Endodermal cell (in vitro differentiated cells): ENCODE measurements at regions not wholly inside any gene's neighbourhood (a gene's known extent, or its start where the extent isn't known, plus 50 kb on each side); places are given as distances from the start of the nearest gene placed in this dataset.
"Not testable (repeated sequence)": the region's sequence is repeated elsewhere in the genome, so short reads cannot be mapped to it uniquely, and the experiment has no call there.

ENCODE experiments used
- DNase-seq: peaks from one replicate; pipeline ENCODE4 v3.0.0-alpha.2; 2017
- H3K27ac ChIP-seq: 2 replicates; pipeline ENCODE4 v1.5.1; 2013; ENCODE audit warnings: mild to moderate bottlenecking, low read depth, low read length, moderate library complexity
- H3K27me3 ChIP-seq: 2 replicates; pipeline ENCODE4 v1.6.1; 2013; ENCODE audit warnings: mild to moderate bottlenecking, low read length, moderate library complexity; ENCODE audit not compliant: insufficient read depth, control insufficient read depth, poor library complexity, severe bottlenecking
- H3K36me3 ChIP-seq: 2 replicates; pipeline ENCODE4 v1.7.0; 2013; ENCODE audit warnings: mild to moderate bottlenecking, low read length, moderate library complexity; ENCODE audit not compliant: control insufficient read depth, insufficient read depth
- H3K4me1 ChIP-seq: one replicate; pipeline ENCODE4 v1.7.0; 2013; ENCODE audit warnings: low read length; ENCODE audit not compliant: control insufficient read depth, insufficient read depth
- H3K4me3 ChIP-seq: 2 replicates; pipeline ENCODE4 v1.5.1; 2013; ENCODE audit warnings: mild to moderate bottlenecking, low read length, moderate library complexity
- H3K9ac ChIP-seq: 2 replicates; pipeline ENCODE4 v1.6.1; 2013; ENCODE audit warnings: mild to moderate bottlenecking, low read length, moderate library complexity; ENCODE audit not compliant: poor library complexity, severe bottlenecking; ENCODE audit errors: extremely low read depth
- H3K9me3 ChIP-seq: 2 replicates; pipeline ENCODE4 v1.6.1; 2013; ENCODE audit warnings: mild to moderate bottlenecking, low read length, moderate library complexity; ENCODE audit not compliant: control insufficient read depth
- H3K27ac Mint-ChIP-seq: 2 replicates; pipeline ENCODE4 v1.8.0; 2020; ENCODE audit warnings: mixed read lengths
- H3K27me3 Mint-ChIP-seq: 2 replicates; pipeline ENCODE4 v1.8.0; 2021; ENCODE audit warnings: mild to moderate bottlenecking, mixed read lengths; ENCODE audit not compliant: insufficient read depth
- H3K36me3 Mint-ChIP-seq: 2 replicates; pipeline ENCODE4 v1.8.0; 2020; ENCODE audit warnings: low read depth, mixed read lengths
- H3K4me1 Mint-ChIP-seq: 2 replicates; pipeline ENCODE4 v1.8.0; 2020; ENCODE audit warnings: mixed read lengths
- H3K4me3 Mint-ChIP-seq: 2 replicates; pipeline ENCODE4 v1.8.0; 2020; ENCODE audit warnings: mild to moderate bottlenecking, moderate library complexity, mixed read lengths
- H3K9me3 Mint-ChIP-seq: 2 replicates; pipeline ENCODE4 v1.8.0; 2020; ENCODE audit warnings: mild to moderate bottlenecking, mixed read lengths
- WGBS, 2 experiments: methylation state at CpG; one replicate each; pipeline versions ENCODE4 v1.1.5 to v1.1.7; 2013; ENCODE audit warnings: missing lambda C conversion rate in 2 of 2, mixed read lengths in 1 of 2; ENCODE audit not compliant: insufficient coverage in 1 of 2, insufficient read length in 1 of 2; 5-methylcytosine and 5-hydroxymethylcytosine counted together
- TF ChIP-seq, protein P1 (sequence below): fragments of 200-600 bp; sonication (generic); conservative IDR thresholded peaks from 2 replicates; pipeline ENCODE4 v1.5.0; 2021; ENCODE audit warnings: antibody characterized with exemption, mild to moderate bottlenecking

DNA sequence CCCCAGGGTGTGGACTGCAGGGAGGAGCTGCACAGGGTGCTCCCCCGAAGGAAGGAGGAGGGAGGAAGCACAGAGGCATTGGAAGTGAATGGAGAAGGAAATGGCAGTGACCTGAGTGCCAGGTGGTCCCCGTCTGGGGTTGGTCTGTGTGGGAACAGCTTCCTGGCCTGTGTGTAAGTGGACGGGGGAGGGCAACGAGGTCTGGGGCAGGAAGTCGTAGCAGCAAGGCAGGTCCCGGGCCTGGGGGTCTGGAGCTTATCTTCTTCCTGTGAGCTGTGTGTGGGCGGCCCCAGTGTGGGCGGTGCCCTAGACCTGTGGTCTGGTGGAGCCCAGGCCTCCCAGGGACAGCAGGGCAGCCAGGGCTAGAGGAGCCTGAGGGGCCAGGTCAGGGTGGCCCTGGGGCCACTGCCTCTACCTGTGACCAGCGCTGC, 382.1 kb downstream of the TMEM121 start:
- Mint-ChIP-seq H3K4me3 (no peak overlapping the region), H3K36me3 (no peaks in the 10 kb centered on the region), H3K27me3 (no peaks in the 10 kb centered on the region), H3K4me1 (no peaks in the 10 kb centered on the region), H3K9me3 (peaks cover 85% of the 10 kb centered on the region), H3K27ac (no peak overlapping the region)
- WGBS, 2 experiments, result 77% methylated on average over 9 of the region's 9 CpGs; no CpG with 5 or more reads in 1 of the 2 experiments
- Histone ChIP-seq H3K9ac (no peak overlapping the region), H3K27me3 (no peaks in the 10 kb centered on the region), H3K4me1 (no peaks in the 10 kb centered on the region), H3K36me3 (no peaks in the 10 kb centered on the region), H3K27ac (no peak overlapping the region), H3K9me3 (peaks cover 20% of the 10 kb centered on the region), H3K4me3 (no peak overlapping the region)
- TF ChIP-seq, protein P1, sequence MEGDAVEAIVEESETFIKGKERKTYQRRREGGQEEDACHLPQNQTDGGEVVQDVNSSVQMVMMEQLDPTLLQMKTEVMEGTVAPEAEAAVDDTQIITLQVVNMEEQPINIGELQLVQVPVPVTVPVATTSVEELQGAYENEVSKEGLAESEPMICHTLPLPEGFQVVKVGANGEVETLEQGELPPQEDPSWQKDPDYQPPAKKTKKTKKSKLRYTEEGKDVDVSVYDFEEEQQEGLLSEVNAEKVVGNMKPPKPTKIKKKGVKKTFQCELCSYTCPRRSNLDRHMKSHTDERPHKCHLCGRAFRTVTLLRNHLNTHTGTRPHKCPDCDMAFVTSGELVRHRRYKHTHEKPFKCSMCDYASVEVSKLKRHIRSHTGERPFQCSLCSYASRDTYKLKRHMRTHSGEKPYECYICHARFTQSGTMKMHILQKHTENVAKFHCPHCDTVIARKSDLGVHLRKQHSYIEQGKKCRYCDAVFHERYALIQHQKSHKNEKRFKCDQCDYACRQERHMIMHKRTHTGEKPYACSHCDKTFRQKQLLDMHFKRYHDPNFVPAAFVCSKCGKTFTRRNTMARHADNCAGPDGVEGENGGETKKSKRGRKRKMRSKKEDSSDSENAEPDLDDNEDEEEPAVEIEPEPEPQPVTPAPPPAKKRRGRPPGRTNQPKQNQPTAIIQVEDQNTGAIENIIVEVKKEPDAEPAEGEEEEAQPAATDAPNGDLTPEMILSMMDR, result no peak
- DNase-seq, result no peak

DNA sequence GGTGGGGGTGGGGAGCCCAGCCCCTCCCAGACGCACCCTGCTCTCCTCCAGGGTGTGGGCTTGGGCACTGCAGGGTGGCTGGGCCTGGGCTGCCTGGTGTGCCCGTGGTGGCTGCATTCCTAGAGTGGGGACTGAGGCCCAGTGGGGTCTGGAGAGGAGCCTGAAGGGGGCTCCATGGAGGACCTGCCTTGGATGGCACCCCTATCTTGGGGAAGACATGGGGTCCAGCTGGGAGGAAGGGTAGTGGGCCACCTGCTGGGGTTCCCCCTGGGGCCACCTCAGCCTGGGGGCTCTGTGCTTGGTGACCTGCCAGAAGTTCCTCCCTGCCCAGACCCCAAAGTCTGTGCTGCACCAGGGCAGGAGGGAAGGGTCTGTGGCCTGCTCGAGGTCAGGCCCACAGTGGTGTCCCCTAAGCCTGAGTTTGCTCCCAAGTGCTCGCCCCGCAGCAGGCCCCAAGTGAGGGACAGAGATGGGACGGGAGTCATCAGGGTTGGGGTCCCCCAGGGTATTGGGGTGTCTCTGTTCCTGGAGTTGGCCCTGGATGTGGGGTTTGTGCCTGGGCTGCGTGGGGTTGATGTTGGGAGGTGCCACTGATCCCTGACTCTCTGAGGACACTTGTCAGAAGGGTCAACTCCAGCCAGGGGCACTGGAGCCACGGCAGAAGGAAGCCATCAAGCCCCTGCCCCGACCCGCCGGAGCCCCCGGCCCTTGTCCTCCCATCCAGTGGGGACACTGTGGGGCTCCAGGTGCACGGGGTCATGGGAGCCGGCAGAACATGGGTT, 382.9 kb downstream of the TMEM121 start:
- H3K9me3 Mint-ChIP-seq, result peaks cover 85% of the 10 kb centered on the region
- no peaks in the 10 kb centered on the region for H3K27me3 Mint-ChIP-seq
- Histone ChIP-seq H3K9ac (no peak overlapping the region), H3K4me3 (no peak overlapping the region), H3K4me1 (no peaks in the 10 kb centered on the region), H3K36me3 (no peaks in the 10 kb centered on the region), H3K27ac (no peak overlapping the region), H3K27me3 (no peaks in the 10 kb centered on the region), H3K9me3 (peaks cover 20% of the 10 kb centered on the region)
- no peaks in the 10 kb centered on the region for H3K36me3 Mint-ChIP-seq
- no peaks in the 10 kb centered on the region for H3K4me1 Mint-ChIP-seq
- WGBS, 2 experiments, result 80% methylated on average over 13 of the region's 14 CpGs; no CpG with 5 or more reads in 1 of the 2 experiments
- TF ChIP-seq, protein P1, result no peak
- no peak overlapping the region for H3K27ac Mint-ChIP-seq
- H3K4me3 Mint-ChIP-seq, result no peak overlapping the region
- no peak for DNase-seq

DNA sequence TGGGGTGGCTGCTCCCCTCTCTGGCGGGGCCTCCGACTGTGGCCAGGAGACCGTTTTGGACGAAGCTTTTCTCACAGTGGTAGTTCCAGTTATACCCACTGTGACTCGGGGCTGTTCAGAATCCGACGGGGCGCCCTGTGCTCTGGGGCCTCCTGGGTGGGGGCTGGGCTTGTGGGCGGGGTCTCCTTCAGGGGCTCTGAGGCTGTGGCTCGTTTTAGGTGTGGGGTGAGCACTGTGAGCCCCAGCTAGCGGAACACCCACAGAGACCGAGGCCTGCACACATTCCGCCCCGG, 383.4 kb downstream of the TMEM121 start:
- 85% methylated on average over 8 of the region's 14 CpGs; no CpG with 5 or more reads in 1 of the 2 experiments for WGBS, 2 experiments
- not testable (repeated sequence) for H3K4me1 ChIP-seq, H3K36me3 Mint-ChIP-seq, H3K9ac ChIP-seq, H3K4me3 ChIP-seq, H3K36me3 ChIP-seq, H3K27me3 ChIP-seq, H3K27ac ChIP-seq, H3K27ac Mint-ChIP-seq, H3K27me3 Mint-ChIP-seq, H3K4me1 Mint-ChIP-seq, DNase-seq, H3K4me3 Mint-ChIP-seq
- H3K9me3 Mint-ChIP-seq, result peaks cover 85% of the 10 kb centered on the region
- peaks cover 16% of the 10 kb centered on the region for H3K9me3 ChIP-seq
